ENCODE measurements at regions not wholly inside any gene's neighbourhood (a gene's known extent, or its start where the extent isn't known, plus 50 kb on each side); places are given as distances from the start of the nearest gene placed in this dataset.

DNA sequence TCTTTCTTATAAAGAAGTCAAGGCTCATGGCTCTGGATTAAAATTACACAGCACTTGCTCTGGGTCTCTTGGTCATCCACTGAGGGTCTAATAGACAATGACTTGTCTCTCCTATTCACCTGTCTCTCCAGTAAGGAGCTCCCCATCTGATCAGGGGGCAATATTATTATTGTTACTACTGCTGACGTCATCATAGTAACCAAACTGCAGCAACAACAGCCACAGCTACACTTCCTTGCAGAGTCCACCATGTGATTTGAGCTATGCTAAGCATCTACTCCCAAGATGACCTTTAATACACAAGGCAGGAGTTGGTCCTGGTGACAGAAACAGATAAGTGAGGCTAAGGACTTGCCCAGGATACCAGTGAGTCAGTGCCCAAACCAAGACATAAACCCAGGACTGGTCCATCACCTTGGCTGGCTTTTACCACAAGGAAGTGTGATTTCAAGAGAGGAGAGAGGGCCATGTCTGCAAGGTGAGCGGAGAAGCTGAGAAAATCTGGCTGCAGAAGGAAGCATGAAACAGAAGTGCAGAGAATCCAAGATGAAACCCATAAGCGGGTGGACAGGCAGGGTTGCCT, 602.5 kb downstream of the PTPRU start:
- TF ChIP-seq POLR2AphosphoS5 (IDR thresholded peaks at IDR 0.05; ENCODE audit: low read depth, low read length) (no peak), TAF1 (IDR thresholded peaks at IDR 0.05; ENCODE audit: borderline replicate concordance, insufficient read depth, low read length) (no peak), SIN3A (IDR thresholded peaks at IDR 0.05; ENCODE audit: borderline replicate concordance, insufficient read depth, low read length) (no peak)
- TF ChIP-seq, protein P1, sequence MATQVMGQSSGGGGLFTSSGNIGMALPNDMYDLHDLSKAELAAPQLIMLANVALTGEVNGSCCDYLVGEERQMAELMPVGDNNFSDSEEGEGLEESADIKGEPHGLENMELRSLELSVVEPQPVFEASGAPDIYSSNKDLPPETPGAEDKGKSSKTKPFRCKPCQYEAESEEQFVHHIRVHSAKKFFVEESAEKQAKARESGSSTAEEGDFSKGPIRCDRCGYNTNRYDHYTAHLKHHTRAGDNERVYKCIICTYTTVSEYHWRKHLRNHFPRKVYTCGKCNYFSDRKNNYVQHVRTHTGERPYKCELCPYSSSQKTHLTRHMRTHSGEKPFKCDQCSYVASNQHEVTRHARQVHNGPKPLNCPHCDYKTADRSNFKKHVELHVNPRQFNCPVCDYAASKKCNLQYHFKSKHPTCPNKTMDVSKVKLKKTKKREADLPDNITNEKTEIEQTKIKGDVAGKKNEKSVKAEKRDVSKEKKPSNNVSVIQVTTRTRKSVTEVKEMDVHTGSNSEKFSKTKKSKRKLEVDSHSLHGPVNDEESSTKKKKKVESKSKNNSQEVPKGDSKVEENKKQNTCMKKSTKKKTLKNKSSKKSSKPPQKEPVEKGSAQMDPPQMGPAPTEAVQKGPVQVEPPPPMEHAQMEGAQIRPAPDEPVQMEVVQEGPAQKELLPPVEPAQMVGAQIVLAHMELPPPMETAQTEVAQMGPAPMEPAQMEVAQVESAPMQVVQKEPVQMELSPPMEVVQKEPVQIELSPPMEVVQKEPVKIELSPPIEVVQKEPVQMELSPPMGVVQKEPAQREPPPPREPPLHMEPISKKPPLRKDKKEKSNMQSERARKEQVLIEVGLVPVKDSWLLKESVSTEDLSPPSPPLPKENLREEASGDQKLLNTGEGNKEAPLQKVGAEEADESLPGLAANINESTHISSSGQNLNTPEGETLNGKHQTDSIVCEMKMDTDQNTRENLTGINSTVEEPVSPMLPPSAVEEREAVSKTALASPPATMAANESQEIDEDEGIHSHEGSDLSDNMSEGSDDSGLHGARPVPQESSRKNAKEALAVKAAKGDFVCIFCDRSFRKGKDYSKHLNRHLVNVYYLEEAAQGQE (IDR thresholded peaks at IDR 0.05; ENCODE audit: insufficient read depth in 1 of 2, low read depth in 2 of 2, low read length in 2 of 2) = no peak

All from PFSK-1 (cell line).